Vagina (tissue), 2 donors: ENCODE measurements at regions not wholly inside any gene's neighbourhood (a gene's known extent, or its start where the extent isn't known, plus 50 kb on each side); places are given as distances from the start of the nearest gene placed in this dataset.
A peak's percentile ranks its signal among the peaks of the same experiment; 100 is the strongest.

Source experiments
- DNase-seq, 2 donors: peaks; one replicate each; pipeline ENCODE4 v3.0.0-alpha.2; 2017; ENCODE audit errors: extremely low spot score in 2 of 2
- H3K27ac ChIP-seq: fragments of 200-600 bp; sonication (generic); one replicate; pipeline ENCODE4 v1.5.1; 2019
- H3K27me3 ChIP-seq: fragments of 200-600 bp; sonication (generic); one replicate; pipeline ENCODE4 v1.5.1; 2019
- H3K36me3 ChIP-seq, 2 donors: fragments of 200-600 bp; sonication (generic); one replicate each; pipeline ENCODE4 v1.5.1; 2017 to 2019
- H3K4me1 ChIP-seq: fragments of 200-600 bp; sonication (generic); one replicate; pipeline ENCODE4 v1.5.1; 2019
- H3K4me3 ChIP-seq, 2 donors: fragments of 200-600 bp; sonication (generic); 1 replicate in 1 of 2; 2 replicates in 1 of 2; pipeline ENCODE4 v1.5.1; 2016 to 2019
- H3K9me3 ChIP-seq: fragments of 200-600 bp; sonication (generic); one replicate; pipeline ENCODE4 v1.5.1; 2019
- POLR2A ChIP-seq, 2 donors: fragments of 450-650 bp; IDR thresholded peaks; one replicate each; pipeline ENCODE4 v1.6.1; 2017; ENCODE audit warnings: antibody characterized with exemption in 2 of 2, mild to moderate bottlenecking in 2 of 2, moderate library complexity in 2 of 2
- POLR2AphosphoS5 ChIP-seq, 2 donors: sonication (generic); formaldehyde crosslinking; IDR thresholded peaks; one replicate each; pipeline ENCODE4 v1.9.0; 2017; ENCODE audit warnings: antibody characterized with exemption in 2 of 2, mild to moderate bottlenecking in 2 of 2, low read depth in 1 of 2; ENCODE audit not compliant: insufficient read depth in 1 of 2
- intact Hi-C: fragments of 100-400 bp; cut with DNase I; formaldehyde crosslinking; loops from one replicate; pipeline ENCODE4 v1.15.1; 2023
- TF ChIP-seq, protein P1 (sequence below), 3 experiments: fragments of 450-650 bp in 2 of 3; fragments of 200-600 bp in 1 of 3; sonication (generic) in 1 of 3; IDR thresholded peaks; one replicate each; pipeline ENCODE4 v1.5.1; 2017 to 2019; ENCODE audit warnings: antibody characterized with exemption in 3 of 3, mild to moderate bottlenecking in 2 of 3, moderate library complexity in 2 of 3

DNA sequence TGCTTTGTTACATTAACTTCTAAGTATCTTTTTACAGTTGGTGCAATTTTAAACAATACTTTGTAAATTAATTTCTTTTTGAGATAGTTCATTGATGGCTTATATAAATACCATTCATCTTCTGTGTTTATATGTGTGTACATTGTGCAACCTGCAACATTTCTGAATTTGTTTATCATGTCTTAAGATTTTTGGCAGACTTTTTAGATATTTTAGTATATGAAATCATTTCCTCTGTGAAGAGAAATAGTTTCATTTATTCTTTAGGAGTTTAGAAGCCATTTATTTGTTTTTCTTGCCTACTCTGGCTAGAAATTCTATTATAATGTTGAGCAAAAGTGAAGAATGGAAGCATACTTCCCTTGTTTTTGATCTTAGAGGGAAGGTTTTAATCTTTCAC lies 337.8 kb upstream of the DSEL start:
- H3K27ac ChIP-seq: no peak overlapping the region
- H3K36me3 ChIP-seq: no peaks in the 10 kb centered on the region
- H3K27me3 ChIP-seq: no peaks in the 10 kb centered on the region
- no peaks in the 10 kb centered on the region for H3K4me1 ChIP-seq
- intact Hi-C loops: no loop called here
- H3K4me3 ChIP-seq: no peak overlapping the region
- H3K9me3 ChIP-seq: no peaks in the 10 kb centered on the region
- DNase-seq: no peak
- no peak for TF ChIP-seq POLR2A (IDR thresholded peaks at IDR 0.05)
- TF ChIP-seq, protein P1, sequence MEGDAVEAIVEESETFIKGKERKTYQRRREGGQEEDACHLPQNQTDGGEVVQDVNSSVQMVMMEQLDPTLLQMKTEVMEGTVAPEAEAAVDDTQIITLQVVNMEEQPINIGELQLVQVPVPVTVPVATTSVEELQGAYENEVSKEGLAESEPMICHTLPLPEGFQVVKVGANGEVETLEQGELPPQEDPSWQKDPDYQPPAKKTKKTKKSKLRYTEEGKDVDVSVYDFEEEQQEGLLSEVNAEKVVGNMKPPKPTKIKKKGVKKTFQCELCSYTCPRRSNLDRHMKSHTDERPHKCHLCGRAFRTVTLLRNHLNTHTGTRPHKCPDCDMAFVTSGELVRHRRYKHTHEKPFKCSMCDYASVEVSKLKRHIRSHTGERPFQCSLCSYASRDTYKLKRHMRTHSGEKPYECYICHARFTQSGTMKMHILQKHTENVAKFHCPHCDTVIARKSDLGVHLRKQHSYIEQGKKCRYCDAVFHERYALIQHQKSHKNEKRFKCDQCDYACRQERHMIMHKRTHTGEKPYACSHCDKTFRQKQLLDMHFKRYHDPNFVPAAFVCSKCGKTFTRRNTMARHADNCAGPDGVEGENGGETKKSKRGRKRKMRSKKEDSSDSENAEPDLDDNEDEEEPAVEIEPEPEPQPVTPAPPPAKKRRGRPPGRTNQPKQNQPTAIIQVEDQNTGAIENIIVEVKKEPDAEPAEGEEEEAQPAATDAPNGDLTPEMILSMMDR (IDR thresholded peaks at IDR 0.05): no peak
- TF ChIP-seq POLR2AphosphoS5 (IDR thresholded peaks at IDR 0.05; ENCODE audit: insufficient read depth in 1 of 2, low read depth in 1 of 2): no peak

DNA sequence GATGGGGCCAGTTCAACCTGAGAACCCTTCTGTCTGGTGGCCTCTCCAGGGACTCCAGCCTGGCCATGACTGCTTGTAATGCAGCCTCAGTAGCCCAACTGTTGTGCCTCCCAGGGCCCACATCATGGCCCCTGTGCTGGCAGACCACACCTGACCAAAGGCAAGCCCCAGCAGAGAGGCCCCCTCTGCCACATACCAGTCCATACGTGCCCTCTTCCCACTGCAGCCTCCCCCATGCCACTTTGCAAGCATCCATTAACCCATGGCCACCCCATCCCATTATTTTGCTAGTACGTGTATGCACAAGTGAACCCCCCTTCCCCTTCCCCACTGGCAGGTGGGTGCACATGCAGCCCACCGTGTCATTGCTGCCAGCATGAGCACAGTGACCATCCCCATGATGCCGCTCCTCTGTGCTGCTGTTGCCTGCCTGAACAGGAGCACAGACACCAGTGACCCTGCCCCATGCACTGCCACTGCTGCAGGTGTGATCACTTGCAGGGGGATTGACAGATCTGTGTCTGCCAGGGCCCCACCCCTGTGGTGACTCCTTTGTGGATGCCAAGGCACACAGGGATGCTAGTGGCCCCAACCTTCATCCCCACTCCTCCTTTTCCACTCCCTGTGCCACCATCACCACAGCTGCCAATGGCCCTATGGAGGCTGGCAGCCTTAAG lies 330.0 kb upstream of the DSEL start:
- no peak overlapping the region for H3K4me3 ChIP-seq
- H3K27ac ChIP-seq: no peak overlapping the region
- TF ChIP-seq POLR2AphosphoS5 (IDR thresholded peaks at IDR 0.05; ENCODE audit: insufficient read depth in 1 of 2, low read depth in 1 of 2) (no peak), POLR2A (IDR thresholded peaks at IDR 0.05) (no peak)
- TF ChIP-seq, protein P1 (IDR thresholded peaks at IDR 0.05): no peak
- peak in 1 of 2 donors; percentile 79 for DNase-seq
- no peaks in the 10 kb centered on the region for H3K36me3 ChIP-seq
- no peaks in the 10 kb centered on the region for H3K4me1 ChIP-seq
- H3K9me3 ChIP-seq: no peaks in the 10 kb centered on the region
- intact Hi-C loops: no loop called here
- H3K27me3 ChIP-seq: no peaks in the 10 kb centered on the region

DNA sequence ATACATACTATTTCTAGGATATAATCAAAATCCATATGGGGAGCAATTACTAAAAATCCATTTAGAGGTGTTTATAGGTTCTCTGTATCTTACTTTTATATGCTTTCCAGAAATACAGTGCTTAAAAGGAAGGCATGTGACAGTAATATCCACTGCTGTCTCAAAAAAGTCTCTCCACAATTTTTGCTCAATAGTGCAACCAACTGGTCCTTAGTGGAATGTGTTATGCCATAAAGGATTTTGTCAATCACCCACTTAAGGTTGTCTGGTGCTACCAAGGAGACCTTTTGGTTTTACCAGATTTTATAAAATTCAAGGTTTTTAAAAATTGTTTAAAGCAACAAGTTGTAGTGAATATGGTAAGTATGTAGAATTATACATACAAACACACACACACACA lies 328.5 kb upstream of the DSEL start:
- intact Hi-C loops: no loop called here
- Histone ChIP-seq H3K9me3 (no peaks in the 10 kb centered on the region), H3K36me3 (no peaks in the 10 kb centered on the region), H3K4me3 (no peak overlapping the region), H3K27ac (no peak overlapping the region), H3K27me3 (no peaks in the 10 kb centered on the region), H3K4me1 (no peaks in the 10 kb centered on the region)
- TF ChIP-seq, protein P1 (IDR thresholded peaks at IDR 0.05): no peak
- TF ChIP-seq POLR2A (IDR thresholded peaks at IDR 0.05): no peak
- TF ChIP-seq POLR2AphosphoS5 (IDR thresholded peaks at IDR 0.05; ENCODE audit: insufficient read depth in 1 of 2, low read depth in 1 of 2): no peak
- no peak for DNase-seq

DNA sequence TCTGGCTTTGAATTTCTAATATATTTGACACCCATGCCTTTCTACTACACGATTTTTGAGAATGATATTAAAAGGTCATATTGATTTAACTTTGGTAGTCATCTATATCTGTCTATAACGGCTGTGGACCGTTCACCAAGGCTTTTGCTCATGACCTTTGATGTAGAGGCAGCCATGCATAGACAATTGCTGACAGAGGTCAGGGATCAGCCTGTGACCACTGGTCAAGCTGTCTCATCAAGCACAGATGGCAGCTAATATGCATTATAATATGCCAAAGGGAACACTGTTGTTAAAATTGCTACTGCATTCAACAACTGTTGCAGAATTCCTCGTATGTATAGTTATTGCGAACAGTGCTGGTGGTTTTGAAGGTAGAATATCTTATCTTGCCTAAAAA lies 323.9 kb upstream of the DSEL start:
- Histone ChIP-seq H3K9me3 (no peaks in the 10 kb centered on the region), H3K27ac (no peak overlapping the region), H3K36me3 (no peaks in the 10 kb centered on the region), H3K4me1 (no peaks in the 10 kb centered on the region), H3K27me3 (no peaks in the 10 kb centered on the region), H3K4me3 (no peak overlapping the region)
- DNase-seq: no peak
- TF ChIP-seq POLR2A (IDR thresholded peaks at IDR 0.05) (no peak), POLR2AphosphoS5 (IDR thresholded peaks at IDR 0.05; ENCODE audit: insufficient read depth in 1 of 2, low read depth in 1 of 2) (no peak)
- TF ChIP-seq, protein P1 (IDR thresholded peaks at IDR 0.05): no peak
- intact Hi-C loops: no loop called here

DNA sequence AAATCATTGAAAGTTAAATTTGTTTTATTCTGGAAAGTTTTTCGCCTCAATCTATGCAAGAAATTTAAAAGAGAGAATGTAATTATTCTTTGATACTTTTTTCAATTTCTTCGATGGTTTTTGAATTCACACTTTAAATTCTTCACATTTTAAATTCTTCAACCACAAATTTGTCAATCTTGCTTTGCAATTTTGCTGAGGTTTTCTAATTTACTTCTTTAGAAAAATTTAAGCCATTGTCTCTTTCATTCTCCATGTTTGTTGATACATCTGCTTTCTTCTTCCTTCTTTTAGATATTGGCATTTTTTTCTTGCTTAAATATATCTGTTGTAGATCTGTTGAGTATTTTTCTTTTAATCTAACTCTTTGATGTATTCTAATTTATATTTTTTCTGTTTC lies 301.9 kb upstream of the DSEL start:
- Histone ChIP-seq H3K36me3 (no peaks in the 10 kb centered on the region), H3K27ac (no peak overlapping the region), H3K9me3 (no peaks in the 10 kb centered on the region), H3K27me3 (no peaks in the 10 kb centered on the region), H3K4me1 (no peaks in the 10 kb centered on the region), H3K4me3 (no peak overlapping the region)
- DNase-seq: no peak
- TF ChIP-seq POLR2A (IDR thresholded peaks at IDR 0.05) (no peak), POLR2AphosphoS5 (IDR thresholded peaks at IDR 0.05; ENCODE audit: insufficient read depth in 1 of 2, low read depth in 1 of 2) (no peak)
- intact Hi-C loops: no loop called here
